IMR-90 (cell line): ENCODE measurements at regions not wholly inside any gene's neighbourhood (a gene's known extent, or its start where the extent isn't known, plus 50 kb on each side); places are given as distances from the start of the nearest gene placed in this dataset.

Experiments used
- ATAC-seq: fragments of 200-7000 bp; cut with Tn5 transposase; 2 replicates; pipeline ENCODE4 v1.9.1; 2020; ENCODE audit warnings: low read depth, mild to moderate bottlenecking, moderate library complexity
- BruUV-seq: library from RNA; stranded (reverse); fragments of 400-500 nt; replicated peaks from 2 replicates; lab custom pipeline; 2021; lab: Mats Ljungman, UMichigan
- CTCF ChIA-PET: fragments of 300-600 bp; formaldehyde crosslinking; extraction: SDS; loops from one replicate; lab custom pipeline; 2021; ENCODE audit warnings: antibody characterized with exemption; lab: Yijun Ruan, JAX
- POLR2A ChIA-PET: fragments of 300-600 bp; sonication (Branson Sonifier 250); formaldehyde crosslinking; loops from one replicate; lab custom pipeline; 2022; ENCODE audit warnings: antibody characterized with exemption; ENCODE audit not compliant: unreplicated experiment; lab: Charles Lee
- DNase-seq: peaks from one replicate; pipeline ENCODE4 v3.0.0; 2013
- H2AFZ ChIP-seq: replicated peaks from 2 replicates; pipeline ENCODE3; 2013; ENCODE audit warnings: low read length, mild to moderate bottlenecking; ENCODE audit not compliant: poor library complexity
- H2AK5ac ChIP-seq: 2 replicates; pipeline ENCODE4 v1.6.1; 2013; ENCODE audit warnings: low read depth, low read length, inconsistent platforms
- H2AK9ac ChIP-seq: replicated peaks from 2 replicates; pipeline ENCODE3; 2013; ENCODE audit warnings: mild to moderate bottlenecking, low read depth, low read length, moderate library complexity; ENCODE audit not compliant: poor library complexity
- H2BK120ac ChIP-seq: 2 replicates; pipeline ENCODE4 v1.6.1; 2013; ENCODE audit warnings: low read depth, low read length, inconsistent platforms
- H2BK15ac ChIP-seq: 3 replicates; pipeline ENCODE4 v1.6.1; 2013; ENCODE audit warnings: low read depth, low read length, inconsistent platforms
- H2BK20ac ChIP-seq: 2 replicates; pipeline ENCODE4 v1.6.1; 2013; ENCODE audit warnings: low read depth, mild to moderate bottlenecking, inconsistent platforms, low read length, moderate library complexity
- H2BK5ac ChIP-seq: 2 replicates; pipeline ENCODE4 v1.6.1; 2013; ENCODE audit warnings: mild to moderate bottlenecking, low read depth, low read length, inconsistent platforms; ENCODE audit not compliant: poor library complexity, severe bottlenecking
- H3K14ac ChIP-seq: replicated peaks from 2 replicates; pipeline ENCODE4 v1.6.1; 2013; ENCODE audit warnings: low read depth, low read length, inconsistent platforms
- H3K18ac ChIP-seq: 2 replicates; pipeline ENCODE4 v1.6.1; 2013; ENCODE audit warnings: low read depth, low read length, control low read depth
- H3K23ac ChIP-seq: 2 replicates; pipeline ENCODE4 v1.6.1; 2013; ENCODE audit warnings: low read depth, low read length, inconsistent platforms
- H3K27ac ChIP-seq: 2 replicates; pipeline ENCODE4 v1.5.1; 2013; ENCODE audit warnings: mild to moderate bottlenecking, control low read depth, low read length; ENCODE audit not compliant: insufficient read depth
- H3K27me3 ChIP-seq: 2 replicates; pipeline ENCODE4 v1.6.1; 2013; ENCODE audit warnings: low read length; ENCODE audit not compliant: control insufficient read depth, insufficient read depth
- H3K36me3 ChIP-seq: 2 replicates; pipeline ENCODE4 v1.6.1; 2013; ENCODE audit warnings: low read length, mixed read lengths; ENCODE audit not compliant: control insufficient read depth, insufficient read depth
- H3K4ac ChIP-seq: 2 replicates; pipeline ENCODE4 v1.6.1; 2013; ENCODE audit warnings: low read depth, low read length, inconsistent platforms
- H3K4me1 ChIP-seq: 2 replicates; pipeline ENCODE4 v1.6.1; 2013; ENCODE audit warnings: low read length, mixed read lengths; ENCODE audit not compliant: control insufficient read depth, insufficient read depth
- H3K4me2 ChIP-seq: 2 replicates; pipeline ENCODE4 v1.6.1; 2013; ENCODE audit warnings: low read depth, mild to moderate bottlenecking, control low read depth, low read length, moderate library complexity
- H3K4me3 ChIP-seq: 2 replicates; pipeline ENCODE4 v1.5.1; 2013; ENCODE audit warnings: low read depth, mild to moderate bottlenecking, control low read depth, low read length, moderate library complexity; ENCODE audit not compliant: insufficient read depth
- H3K56ac ChIP-seq: 2 replicates; pipeline ENCODE4 v1.6.1; 2013; ENCODE audit warnings: low read length, inconsistent platforms; ENCODE audit not compliant: insufficient read depth; ENCODE audit errors: extremely low read depth
- H3K79me1 ChIP-seq, 2 experiments: 2 replicates each; pipeline ENCODE4 v1.6.1; 2013; ENCODE audit warnings: low read length in 2 of 2, inconsistent platforms in 1 of 2, low read depth in 1 of 2
- H3K9ac ChIP-seq: 2 replicates; pipeline ENCODE4 v1.6.1; 2013; ENCODE audit warnings: low read depth, low read length, control low read depth
- H3K9me1 ChIP-seq: 2 replicates; pipeline ENCODE4 v1.6.1; 2013; ENCODE audit warnings: low read length, inconsistent platforms; ENCODE audit not compliant: insufficient read depth
- H3K9me3 ChIP-seq: 2 replicates; pipeline ENCODE4 v1.6.1; 2013; ENCODE audit warnings: low read length; ENCODE audit not compliant: control insufficient read depth, insufficient read depth
- H4K20me1 ChIP-seq: 2 replicates; pipeline ENCODE4 v1.6.1; 2013; ENCODE audit warnings: low read length, inconsistent platforms; ENCODE audit not compliant: insufficient read depth
- H4K5ac ChIP-seq: 2 replicates; pipeline ENCODE4 v1.6.1; 2013; ENCODE audit warnings: mild to moderate bottlenecking, low read depth, low read length, control low read depth
- H4K8ac ChIP-seq, 2 experiments: 2 replicates each; pipeline ENCODE4 v1.6.1; 2013; ENCODE audit warnings: low read depth in 2 of 2, low read length in 2 of 2, control low read depth in 1 of 2, inconsistent platforms in 1 of 2
- H4K91ac ChIP-seq: 2 replicates; pipeline ENCODE4 v1.6.1; 2013; ENCODE audit warnings: low read depth, low read length, inconsistent platforms; ENCODE audit not compliant: insufficient read depth
- BHLHE40 ChIP-seq: fragments of 150-350 bp; IDR thresholded peaks from 2 replicates; pipeline ENCODE4 v1.6.1; 2016; ENCODE audit warnings: mild to moderate bottlenecking, low read depth, low read length
- CEBPB ChIP-seq: IDR thresholded peaks from 2 replicates; pipeline ENCODE4 v1.6.1; 2012; ENCODE audit warnings: low read depth, low read length, improper control_type of control experiment
- CHD1 ChIP-seq: IDR thresholded peaks from 2 replicates; pipeline ENCODE4 v1.6.1; 2012; ENCODE audit warnings: low read depth, low read length, improper control_type of control experiment
- CTCF ChIP-seq: conservative IDR thresholded peaks from 2 replicates; pipeline ENCODE4 v1.5.1; 2012; ENCODE audit warnings: mild to moderate bottlenecking, low read depth, low read length, improper control_type of control experiment
- ELK1 ChIP-seq: fragments of 150-350 bp; IDR thresholded peaks from 2 replicates; pipeline ENCODE4 v1.6.1; 2016; ENCODE audit warnings: low read depth, mild to moderate bottlenecking, low read length, moderate library complexity, borderline replicate concordance
- FOS ChIP-seq: fragments of 150-350 bp; IDR thresholded peaks from 2 replicates; pipeline ENCODE4 v1.6.1; 2016; ENCODE audit warnings: low read depth, low read length
- MAFK ChIP-seq: IDR thresholded peaks from 2 replicates; pipeline ENCODE4 v1.6.1; 2012; ENCODE audit warnings: low read depth, low read length, improper control_type of control experiment
- MAZ ChIP-seq: IDR thresholded peaks from 2 replicates; pipeline ENCODE4 v1.6.1; 2012; ENCODE audit warnings: low read depth, mild to moderate bottlenecking, low read length, improper control_type of control experiment, moderate library complexity, borderline replicate concordance
- MXI1 ChIP-seq: IDR thresholded peaks from 2 replicates; pipeline ENCODE4 v1.6.1; 2012; ENCODE audit warnings: low read depth, mild to moderate bottlenecking, low read length, moderate library complexity, borderline replicate concordance
- NFE2L2 ChIP-seq: fragments of 150-350 bp; IDR thresholded peaks from 2 replicates; pipeline ENCODE4 v1.6.1; 2016; ENCODE audit warnings: low read depth, mild to moderate bottlenecking, low read length
- POLR2A ChIP-seq: IDR thresholded peaks from 2 replicates; pipeline ENCODE4 v1.6.1; 2012; ENCODE audit warnings: mild to moderate bottlenecking, low read depth, low read length
- RAD21 ChIP-seq: IDR thresholded peaks from 2 replicates; pipeline ENCODE4 v1.6.1; 2012; ENCODE audit warnings: low read length, improper control_type of control experiment
- RCOR1 ChIP-seq: IDR thresholded peaks from 2 replicates; pipeline ENCODE4 v1.6.1; 2012; ENCODE audit warnings: mild to moderate bottlenecking, low read length, improper control_type of control experiment; ENCODE audit not compliant: insufficient replicate concordance
- RFX5 ChIP-seq: IDR thresholded peaks from 2 replicates; pipeline ENCODE4 v1.8.0; 2012; ENCODE audit warnings: low read depth, mild to moderate bottlenecking, low read length, moderate library complexity
- SMC3 ChIP-seq: fragments of 150-350 bp; IDR thresholded peaks from 2 replicates; pipeline ENCODE4 v1.6.1; 2016; ENCODE audit warnings: low read depth, mild to moderate bottlenecking, antibody characterized with exemption, low read length, moderate library complexity
- USF2 ChIP-seq: fragments of 150-350 bp; IDR thresholded peaks from 2 replicates; pipeline ENCODE4 v1.6.1; 2017; ENCODE audit warnings: mild to moderate bottlenecking, antibody characterized with exemption, low read length, low read depth
- dilution Hi-C: fragments of 300-500 bp; cut with HindIII; formaldehyde crosslinking; loops from one replicate; pipeline ENCODE4 v1.14.3; 2018; ENCODE audit warnings: low sequenced_read_pairs; ENCODE audit not compliant: unreplicated experiment
- in situ Hi-C: fragments of 300-500 bp; cut with MboI; formaldehyde crosslinking; loops from 3 replicates; pipeline ENCODE4 v1.14.3; 2019; ENCODE audit warnings: low sequenced_read_pairs, inconsistent platforms, mixed read lengths
- intact Hi-C: fragments of 100-400 bp; cut with micrococcal nuclease; formaldehyde crosslinking; loops from 2 replicates; pipeline ENCODE4 v1.10.0; 2022

GRCh38 chr4:159512348-159512747 lies 409.5 kb downstream of the RAPGEF2 start:
- H2BK120ac ChIP-seq, result no peak overlapping the region
- no peak overlapping the region for H2AK5ac ChIP-seq
- no peaks in the 10 kb centered on the region for H3K36me3 ChIP-seq
- no peak for DNase-seq
- no peak overlapping the region for H2AK9ac ChIP-seq
- dilution Hi-C loops, result no loop called here
- H2AFZ ChIP-seq, result no peak overlapping the region
- no peak overlapping the region for H2BK20ac ChIP-seq
- H3K4me1 ChIP-seq, result no peaks in the 10 kb centered on the region
- ATAC-seq, result no peak
- no TSS peak for BruUV-seq
- POLR2A ChIA-PET, result no interaction called here
- H4K91ac ChIP-seq, result no peak overlapping the region
- no peak for TF ChIP-seq SMC3
- TF ChIP-seq MAZ, result no peak
- TF ChIP-seq POLR2A, result no peak
- TF ChIP-seq NFE2L2, result no peak
- TF ChIP-seq MXI1, result no peak
- TF ChIP-seq USF2, result no peak
- no peak for TF ChIP-seq FOS
- TF ChIP-seq CTCF, result no peak
- no peak for TF ChIP-seq CEBPB
- no peak for TF ChIP-seq RAD21
- TF ChIP-seq RCOR1, result no peak
- no peak for TF ChIP-seq BHLHE40
- no peak for TF ChIP-seq CHD1
- TF ChIP-seq RFX5, result no peak
- TF ChIP-seq ELK1, result no peak
- no peak for TF ChIP-seq MAFK
- no peak overlapping the region for H4K5ac ChIP-seq
- in situ Hi-C loops, result no loop called here
- H3K9me3 ChIP-seq, result no peaks in the 10 kb centered on the region
- H3K18ac ChIP-seq, result no peak overlapping the region
- H2BK5ac ChIP-seq, result no peak overlapping the region
- no peak overlapping the region for H3K27ac ChIP-seq
- H3K14ac ChIP-seq, result no peak overlapping the region
- no peak overlapping the region for H3K4ac ChIP-seq
- H4K20me1 ChIP-seq, result no peaks in the 10 kb centered on the region
- H3K27me3 ChIP-seq, result no peaks in the 10 kb centered on the region; the same call in 1 of the 2 replicates
- H3K79me1 ChIP-seq, result no peaks in the 10 kb centered on the region
- no peak overlapping the region for H3K23ac ChIP-seq
- CTCF ChIA-PET, result no interaction called here
- no peak overlapping the region for H4K8ac ChIP-seq
- intact Hi-C loops, result no loop called here
- H3K9ac ChIP-seq, result no peak overlapping the region
- no peak overlapping the region for H3K56ac ChIP-seq
- H3K4me3 ChIP-seq, result no peak overlapping the region
- H3K9me1 ChIP-seq, result no peaks in the 10 kb centered on the region
- H3K4me2 ChIP-seq, result no peak overlapping the region
- no peak overlapping the region for H2BK15ac ChIP-seq
